Mesothelial cell of epicardium (in vitro differentiated cells): ENCODE measurements at regions not wholly inside any gene's neighbourhood (a gene's known extent, or its start where the extent isn't known, plus 50 kb on each side); places are given as distances from the start of the nearest gene placed in this dataset.

Experiments used
- DNase-seq, 2 experiments: peaks; one replicate each; pipeline ENCODE4 v3.0.0; 2021; ENCODE audit warnings: low spot score in 2 of 2; ENCODE audit not compliant: unreplicated experiment in 2 of 2
- H3K27ac Mint-ChIP-seq: 2 replicates; pipeline ENCODE4 v1.8.0; 2021; ENCODE audit warnings: mixed read lengths
- H3K27me3 Mint-ChIP-seq: 2 replicates; pipeline ENCODE4 v1.8.0; 2021; ENCODE audit warnings: low read depth, mixed read lengths
- H3K36me3 Mint-ChIP-seq: 2 replicates; pipeline ENCODE4 v1.8.0; 2021; ENCODE audit warnings: mixed read lengths
- H3K4me1 Mint-ChIP-seq: 2 replicates; pipeline ENCODE4 v1.8.0; 2021; ENCODE audit warnings: mixed read lengths
- H3K4me3 Mint-ChIP-seq: 2 replicates; pipeline ENCODE4 v1.8.0; 2021; ENCODE audit warnings: mild to moderate bottlenecking, moderate library complexity, mixed read lengths
- H3K9me3 Mint-ChIP-seq: 2 replicates; pipeline ENCODE4 v1.8.0; 2021; ENCODE audit warnings: mixed read lengths
- CTCF ChIP-seq: fragments of 200-600 bp; sonication (generic); IDR thresholded peaks from one replicate; pipeline ENCODE4 v1.5.0; 2021; ENCODE audit warnings: antibody characterized with exemption; ENCODE audit not compliant: unreplicated experiment

- Mint-ChIP-seq H3K27ac (no peak overlapping the region), H3K27me3 (no peaks in the 10 kb centered on the region), H3K4me1 (peaks cover 44% of the 10 kb centered on the region), H3K36me3 (no peaks in the 10 kb centered on the region), H3K9me3 (no peaks in the 10 kb centered on the region), H3K4me3 (no peak overlapping the region)
- no peak for DNase-seq
- TF ChIP-seq CTCF = no peak
Observed at GRCh38 chr1:113246929-113247328, 143.4 kb upstream of the MAGI3 start.

GRCh38 chr1:113247355-113247754 lies 143.0 kb upstream of the MAGI3 start:
- H3K36me3 Mint-ChIP-seq = no peaks in the 10 kb centered on the region
- H3K27ac Mint-ChIP-seq = no peak overlapping the region
- no peak overlapping the region for H3K4me3 Mint-ChIP-seq
- H3K27me3 Mint-ChIP-seq = no peaks in the 10 kb centered on the region
- no peak for DNase-seq
- peaks cover 42% of the 10 kb centered on the region for H3K4me1 Mint-ChIP-seq
- H3K9me3 Mint-ChIP-seq = no peaks in the 10 kb centered on the region
- TF ChIP-seq CTCF = no peak

- Mint-ChIP-seq H3K4me1 (peaks cover 38% of the 10 kb centered on the region), H3K36me3 (no peaks in the 10 kb centered on the region), H3K27ac (no peak overlapping the region), H3K9me3 (no peaks in the 10 kb centered on the region), H3K4me3 (no peak overlapping the region), H3K27me3 (no peaks in the 10 kb centered on the region)
- TF ChIP-seq CTCF = no peak
- DNase-seq = no peak
Observed at GRCh38 chr1:113247782-113248181, 142.5 kb upstream of the MAGI3 start.

- no peak for TF ChIP-seq CTCF
- no peaks in the 10 kb centered on the region for H3K36me3 Mint-ChIP-seq
- H3K27me3 Mint-ChIP-seq = no peaks in the 10 kb centered on the region
- no peak overlapping the region for H3K4me3 Mint-ChIP-seq
- no peak for DNase-seq
- no peaks in the 10 kb centered on the region for H3K9me3 Mint-ChIP-seq
- H3K4me1 Mint-ChIP-seq = peaks cover 35% of the 10 kb centered on the region
- H3K27ac Mint-ChIP-seq = no peak overlapping the region
Observed at GRCh38 chr1:113248494-113248893, 141.8 kb upstream of the MAGI3 start.

- Mint-ChIP-seq H3K27ac (no peak overlapping the region), H3K4me1 (peaks cover 34% of the 10 kb centered on the region), H3K4me3 (no peak overlapping the region), H3K9me3 (peaks cover 5% of the 10 kb centered on the region), H3K36me3 (no peaks in the 10 kb centered on the region), H3K27me3 (no peaks in the 10 kb centered on the region)
- TF ChIP-seq CTCF = no peak
- no peak for DNase-seq
Observed at GRCh38 chr1:113250161-113250560, 140.2 kb upstream of the MAGI3 start.

- Mint-ChIP-seq H3K9me3 (peaks cover 5% of the 10 kb centered on the region), H3K27me3 (no peaks in the 10 kb centered on the region), H3K27ac (no peak overlapping the region), H3K4me1 (peaks cover 42% of the 10 kb centered on the region), H3K4me3 (no peak overlapping the region), H3K36me3 (no peaks in the 10 kb centered on the region)
- DNase-seq = no peak
- TF ChIP-seq CTCF = no peak
Observed at GRCh38 chr1:113252166-113252565, 138.1 kb upstream of the MAGI3 start.
